OCI-LY1 (cell line): ENCODE measurements at regions not wholly inside any gene's neighbourhood (a gene's known extent, or its start where the extent isn't known, plus 50 kb on each side); places are given as distances from the start of the nearest gene placed in this dataset.

Experiments used
- H2AFZ ChIP-seq: fragments of 200-600 bp; sonication (generic), shearing (Covaris generic); 2 replicates; pipeline ENCODE4 v1.6.0; 2014; ENCODE audit warnings: antibody characterized with exemption, mild to moderate bottlenecking, low read length
- H3F3A ChIP-seq: fragments of 200-600 bp; sonication (generic), shearing (Covaris generic); 2 replicates; pipeline ENCODE4 v1.6.0; 2014; ENCODE audit warnings: mild to moderate bottlenecking, antibody characterized with exemption, low read length, moderate library complexity; ENCODE audit not compliant: insufficient read depth
- H3K27ac ChIP-seq: fragments of 200-600 bp; sonication (generic); 2 replicates; pipeline ENCODE4 v1.5.1; 2014; ENCODE audit warnings: low read length, mixed run types, mild to moderate bottlenecking, low read depth; ENCODE audit not compliant: poor library complexity, severe bottlenecking
- H3K27me3 ChIP-seq: fragments of 200-600 bp; sonication (generic); 2 replicates; pipeline ENCODE4 v1.6.0; 2014; ENCODE audit warnings: antibody characterized with exemption, mild to moderate bottlenecking, low read length, moderate library complexity; ENCODE audit not compliant: insufficient read depth
- H3K36me3 ChIP-seq: fragments of 200-600 bp; sonication (generic); 2 replicates; pipeline ENCODE4 v1.6.1; 2014; ENCODE audit warnings: mild to moderate bottlenecking, antibody characterized with exemption, low read length, moderate library complexity, mixed read lengths; ENCODE audit not compliant: insufficient read depth
- H3K4me1 ChIP-seq: fragments of 200-600 bp; sonication (generic); 2 replicates; pipeline ENCODE4 v1.5.1; 2014; ENCODE audit warnings: mild to moderate bottlenecking, low read length, moderate library complexity; ENCODE audit not compliant: insufficient read depth, severe bottlenecking
- H3K4me2 ChIP-seq: fragments of 200-600 bp; sonication (generic), shearing (Covaris generic); 2 replicates; pipeline ENCODE4 v1.6.1; 2014; ENCODE audit warnings: low read length
- H3K4me3 ChIP-seq: fragments of 200-600 bp; sonication (generic); 2 replicates; pipeline ENCODE4 v1.5.1; 2014; ENCODE audit warnings: low read length, low read depth, mild to moderate bottlenecking, mixed read lengths; ENCODE audit not compliant: poor library complexity, severe bottlenecking
- H3K79me2 ChIP-seq: fragments of 200-600 bp; shearing (Covaris generic); 2 replicates; pipeline ENCODE4 v1.6.1; 2016; ENCODE audit warnings: mixed run types, low read length, mixed read lengths; ENCODE audit not compliant: insufficient read depth
- H3K9ac ChIP-seq: fragments of 200-600 bp; sonication (generic), shearing (Covaris generic); 2 replicates; pipeline ENCODE4 v1.6.1; 2014; ENCODE audit warnings: mild to moderate bottlenecking, low read length, mixed read lengths
- H3K9me2 ChIP-seq: fragments of 200-600 bp; sonication (generic), shearing (Covaris generic); 2 replicates; pipeline ENCODE4 v1.6.1; 2014; ENCODE audit warnings: low read depth, mild to moderate bottlenecking, low read length, mixed read lengths
- H3K9me3 ChIP-seq: fragments of 200-600 bp; shearing (Covaris generic); 2 replicates; pipeline ENCODE4 v1.6.1; 2014; ENCODE audit warnings: low read length, mixed read lengths
- H4K20me1 ChIP-seq: fragments of 200-600 bp; sonication (generic), shearing (Covaris generic); 2 replicates; pipeline ENCODE4 v1.6.0; 2016; ENCODE audit warnings: mild to moderate bottlenecking, low read length; ENCODE audit not compliant: insufficient read depth
- EZH2 ChIP-seq: fragments of 200-600 bp; sonication (generic), shearing (Covaris generic); IDR thresholded peaks from 2 replicates; pipeline ENCODE4 v1.8.0; 2017; ENCODE audit warnings: borderline replicate concordance, mixed run types, mild to moderate bottlenecking, antibody characterized with exemption, low read length, moderate library complexity, mixed read lengths
- TF ChIP-seq, protein P1 (sequence below): fragments of 200-600 bp; sonication (generic), shearing (Covaris generic); IDR thresholded peaks from 2 replicates; pipeline ENCODE4 v1.5.1; 2017; ENCODE audit warnings: mild to moderate bottlenecking, antibody characterized with exemption, low read length, moderate library complexity, mixed read lengths

DNA sequence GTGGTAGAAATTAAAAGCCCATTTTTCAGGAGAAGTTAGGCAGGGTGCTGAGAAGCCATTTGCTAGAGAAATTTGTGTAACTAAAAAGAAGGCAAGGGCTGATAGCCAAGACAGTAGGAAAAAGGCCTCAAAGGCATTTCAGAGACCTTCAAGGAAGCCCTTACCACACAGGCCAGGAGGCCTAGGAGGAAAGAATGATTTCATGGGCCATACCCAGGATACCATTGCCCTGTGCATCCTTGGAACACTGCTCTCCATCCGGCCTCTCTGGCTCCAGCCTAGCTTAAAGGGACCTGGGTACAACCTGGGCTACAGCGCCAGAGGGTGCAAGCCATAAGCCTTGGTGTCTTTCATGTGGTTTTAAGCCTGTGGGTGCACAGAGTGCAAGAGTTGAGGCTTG lies 193.6 kb upstream of the GRM7 start:
- Histone ChIP-seq H2AFZ (no peak overlapping the region), H3K4me2 (no peak overlapping the region), H3K9me2 (no peaks in the 10 kb centered on the region), H3F3A (no peaks in the 10 kb centered on the region), H3K27me3 (no peaks in the 10 kb centered on the region), H4K20me1 (no peaks in the 10 kb centered on the region), H3K4me1 (no peaks in the 10 kb centered on the region), H3K4me3 (no peak overlapping the region), H3K27ac (no peak overlapping the region), H3K9me3 (no peaks in the 10 kb centered on the region), H3K79me2 (no peaks in the 10 kb centered on the region), H3K36me3 (no peaks in the 10 kb centered on the region), H3K9ac (no peak overlapping the region)
- no peak for TF ChIP-seq EZH2
- TF ChIP-seq, protein P1, sequence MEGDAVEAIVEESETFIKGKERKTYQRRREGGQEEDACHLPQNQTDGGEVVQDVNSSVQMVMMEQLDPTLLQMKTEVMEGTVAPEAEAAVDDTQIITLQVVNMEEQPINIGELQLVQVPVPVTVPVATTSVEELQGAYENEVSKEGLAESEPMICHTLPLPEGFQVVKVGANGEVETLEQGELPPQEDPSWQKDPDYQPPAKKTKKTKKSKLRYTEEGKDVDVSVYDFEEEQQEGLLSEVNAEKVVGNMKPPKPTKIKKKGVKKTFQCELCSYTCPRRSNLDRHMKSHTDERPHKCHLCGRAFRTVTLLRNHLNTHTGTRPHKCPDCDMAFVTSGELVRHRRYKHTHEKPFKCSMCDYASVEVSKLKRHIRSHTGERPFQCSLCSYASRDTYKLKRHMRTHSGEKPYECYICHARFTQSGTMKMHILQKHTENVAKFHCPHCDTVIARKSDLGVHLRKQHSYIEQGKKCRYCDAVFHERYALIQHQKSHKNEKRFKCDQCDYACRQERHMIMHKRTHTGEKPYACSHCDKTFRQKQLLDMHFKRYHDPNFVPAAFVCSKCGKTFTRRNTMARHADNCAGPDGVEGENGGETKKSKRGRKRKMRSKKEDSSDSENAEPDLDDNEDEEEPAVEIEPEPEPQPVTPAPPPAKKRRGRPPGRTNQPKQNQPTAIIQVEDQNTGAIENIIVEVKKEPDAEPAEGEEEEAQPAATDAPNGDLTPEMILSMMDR = no peak

DNA sequence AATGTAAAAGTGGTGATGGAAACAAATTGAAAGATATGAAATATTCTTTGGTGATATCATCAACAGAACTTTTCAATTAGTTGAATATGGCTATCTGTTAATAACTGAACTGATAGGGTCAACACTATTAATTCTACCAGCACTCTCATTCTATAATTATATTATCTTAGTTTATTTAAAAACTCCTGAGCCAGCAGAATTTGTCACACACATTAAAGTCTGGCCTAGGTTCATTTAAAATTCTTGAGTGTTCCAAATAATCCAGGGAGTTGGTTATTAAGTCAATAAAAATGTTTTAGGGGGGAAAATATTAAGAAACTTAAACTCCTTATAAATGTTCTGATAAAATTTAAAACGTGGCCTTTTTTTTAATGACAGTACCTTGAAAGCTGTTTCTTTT lies 189.6 kb upstream of the GRM7 start:
- Histone ChIP-seq H3K4me1 (no peaks in the 10 kb centered on the region), H4K20me1 (no peaks in the 10 kb centered on the region), H3K27me3 (no peaks in the 10 kb centered on the region), H3K79me2 (no peaks in the 10 kb centered on the region), H3K9ac (no peak overlapping the region), H3F3A (no peaks in the 10 kb centered on the region), H3K9me2 (no peaks in the 10 kb centered on the region), H2AFZ (no peak overlapping the region), H3K36me3 (no peaks in the 10 kb centered on the region), H3K27ac (no peak overlapping the region), H3K9me3 (no peaks in the 10 kb centered on the region), H3K4me3 (no peak overlapping the region), H3K4me2 (no peak overlapping the region)
- TF ChIP-seq EZH2 = no peak
- TF ChIP-seq, protein P1 = no peak

DNA sequence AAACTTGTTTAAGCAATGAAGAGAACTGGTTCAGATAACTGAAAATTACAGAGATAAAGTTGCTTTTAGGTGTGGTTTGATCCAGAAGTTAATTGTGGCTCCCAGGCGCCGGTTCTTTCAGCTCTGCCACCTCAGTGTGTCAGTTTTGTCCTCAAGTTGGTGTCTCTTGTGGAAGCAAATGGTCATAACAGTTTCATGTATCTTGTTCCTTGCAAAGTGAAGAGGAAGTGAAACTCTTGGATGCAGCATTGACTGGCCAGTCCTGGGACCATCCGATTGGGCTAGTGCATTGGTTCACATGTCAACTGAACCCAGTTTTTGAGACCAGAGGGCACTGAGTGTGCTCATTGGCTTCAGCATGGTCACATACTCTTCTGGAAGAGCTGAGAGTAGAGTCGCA lies 181.4 kb upstream of the GRM7 start:
- no peak overlapping the region for H3K27ac ChIP-seq

More for the DNA sequence above, 181.4 kb upstream of the GRM7 start:
- H4K20me1 ChIP-seq = no peaks in the 10 kb centered on the region
- no peaks in the 10 kb centered on the region for H3K36me3 ChIP-seq
- TF ChIP-seq, protein P1 = no peak
- no peak for TF ChIP-seq EZH2
- no peaks in the 10 kb centered on the region for H3K4me1 ChIP-seq
- no peaks in the 10 kb centered on the region for H3F3A ChIP-seq
- H3K9me2 ChIP-seq = no peaks in the 10 kb centered on the region
- H3K79me2 ChIP-seq = no peaks in the 10 kb centered on the region
- H3K9me3 ChIP-seq = no peaks in the 10 kb centered on the region
- H2AFZ ChIP-seq = no peak overlapping the region
- no peak overlapping the region for H3K9ac ChIP-seq
- no peak overlapping the region for H3K4me2 ChIP-seq
- no peak overlapping the region for H3K4me3 ChIP-seq
- H3K27me3 ChIP-seq = no peaks in the 10 kb centered on the region
